A549 (cell line): ENCODE measurements at regions not wholly inside any gene's neighbourhood (a gene's known extent, or its start where the extent isn't known, plus 50 kb on each side); places are given as distances from the start of the nearest gene placed in this dataset.
A peak's percentile ranks its signal among the peaks of the same experiment; 100 is the strongest.

Experiments used
- ATAC-seq, 2 experiments: fragments of 200-7000 bp in 1 of 2; fragments of >200 bp in 1 of 2; cut with Nextera tagmentation in 1 of 2; cut with Tn5 transposase in 1 of 2; 3 replicates each; pipeline versions ENCODE4 v1.8.0 to v1.9.1; 2018 to 2020; ENCODE audit warnings: mild to moderate bottlenecking in 1 of 2, moderate library complexity in 1 of 2
- CTCF ChIA-PET: fragments of 300-600 bp; sonication (Branson Sonifier 250); formaldehyde crosslinking; extraction: SDS; loops from one replicate; lab custom pipeline; 2021; ENCODE audit warnings: antibody characterized with exemption, inconsistent platforms; lab: Yijun Ruan, JAX
- POLR2A ChIA-PET: fragments of 350-600 bp; formaldehyde crosslinking; extraction: SDS; loops from one replicate; lab custom pipeline; 2021; ENCODE audit warnings: antibody characterized with exemption, inconsistent platforms; lab: Yijun Ruan, JAX
- DNase-seq, 2 experiments: peaks; one replicate each; pipeline versions ENCODE4 v3.0.0 to v3.0.0-alpha.2; 2011 to 2016; ENCODE audit warnings: low read depth in 1 of 2, low spot score in 1 of 2
- FAIRE-seq: peaks from 2 replicates; lab custom pipeline; 2011; peaks lifted over from hg19 to GRCh38; lab: Jason Lieb, UNC
- H3K27ac ChIP-seq, 2 experiments: fragments of >200 bp; sonication (Bioruptor Twin); formaldehyde crosslinking; 3 replicates each; pipeline ENCODE4 v1.5.1; 2016 to 2017
- H3K4me1 ChIP-seq: fragments of >200 bp; sonication (Bioruptor Twin); formaldehyde crosslinking; 3 replicates; pipeline ENCODE4 v1.6.1; 2016
- H3K4me2 ChIP-seq: fragments of >200 bp; sonication (Bioruptor Twin); formaldehyde crosslinking; 3 replicates; pipeline ENCODE4 v1.6.1; 2016
- H3K4me3 ChIP-seq: fragments of >200 bp; sonication (Bioruptor Twin); formaldehyde crosslinking; 3 replicates; pipeline ENCODE4 v1.5.1; 2016
- H3K9me3 ChIP-seq: fragments of >200 bp; sonication (Bioruptor Twin); formaldehyde crosslinking; 3 replicates; pipeline ENCODE4 v1.6.1; 2016
- BHLHE40 ChIP-seq: IDR thresholded peaks from 2 replicates; pipeline ENCODE4 v1.6.1; 2012; ENCODE audit warnings: low read depth, low read length, inconsistent platforms
- CEBPB ChIP-seq, 2 experiments: fragments of >200 bp in 1 of 2; sonication (Bioruptor Twin) in 1 of 2; formaldehyde crosslinking in 1 of 2; IDR thresholded peaks; 2 replicates each; pipeline ENCODE4 v1.6.1; 2012 to 2016
- CTCF ChIP-seq: fragments of >200 bp; sonication (Bioruptor Twin); formaldehyde crosslinking; IDR thresholded peaks from 3 replicates; pipeline ENCODE4 v1.5.1; 2016
- EHF ChIP-seq: fragments of 250-450 bp; sonication (Bioruptor Pico); IDR thresholded peaks from 2 replicates; pipeline ENCODE4 v1.5.0; 2020; ENCODE audit warnings: mild to moderate bottlenecking
- FOSL2 ChIP-seq, 2 experiments: fragments of 450-650 bp in 1 of 2; fragments of >200 bp in 1 of 2; sonication (Bioruptor Twin) in 1 of 2; formaldehyde crosslinking; IDR thresholded peaks; 2 replicates each; pipeline versions ENCODE4 v1.5.0 to v1.6.1; 2016 to 2020; ENCODE audit warnings: mild to moderate bottlenecking in 1 of 2, moderate library complexity in 1 of 2
- FOXS1 ChIP-seq: fragments of 250-450 bp; sonication (Bioruptor Pico); IDR thresholded peaks from 2 replicates; pipeline ENCODE4 v1.5.0; 2020; ENCODE audit warnings: mild to moderate bottlenecking, moderate library complexity
- GATA3 ChIP-seq: IDR thresholded peaks from 2 replicates; pipeline ENCODE4 v1.6.1; 2012; ENCODE audit warnings: borderline replicate concordance
- HEYL ChIP-seq: fragments of 250-450 bp; sonication (Bioruptor Pico); IDR thresholded peaks from 2 replicates; pipeline ENCODE4 v1.8.0; 2021; ENCODE audit warnings: mild to moderate bottlenecking, moderate library complexity
- HOXB13 ChIP-seq: fragments of 250-450 bp; sonication (Bioruptor Pico); IDR thresholded peaks from 2 replicates; pipeline ENCODE4 v1.5.0; 2020; ENCODE audit warnings: low read depth, mild to moderate bottlenecking, moderate library complexity
- HOXB5 ChIP-seq: fragments of 250-450 bp; sonication (Bioruptor Pico); IDR thresholded peaks from 2 replicates; pipeline ENCODE4 v1.5.0; 2020; ENCODE audit warnings: mild to moderate bottlenecking, moderate library complexity
- JUNB ChIP-seq: fragments of >200 bp; sonication (Bioruptor Twin); formaldehyde crosslinking; IDR thresholded peaks from 2 replicates; pipeline ENCODE4 v1.6.1; 2016
- KDM1A ChIP-seq: fragments of 200-600 bp; sonication (generic); IDR thresholded peaks from 2 replicates; pipeline ENCODE4 v1.6.1; 2016; ENCODE audit warnings: low read depth, mild to moderate bottlenecking
- MAFK ChIP-seq: fragments of 450-650 bp; IDR thresholded peaks from 2 replicates; pipeline ENCODE4 v1.6.1; 2014; ENCODE audit not compliant: partially characterized antibody
- MAX ChIP-seq: IDR thresholded peaks from 2 replicates; pipeline ENCODE4 v1.6.1; 2012
- NFE2L2 ChIP-seq: fragments of 150-350 bp; conservative IDR thresholded peaks from 2 replicates; pipeline ENCODE4 v1.6.1; 2014; ENCODE audit warnings: low read length
- PBX3 ChIP-seq: IDR thresholded peaks from 2 replicates; pipeline ENCODE4 v1.6.1; 2012
- PHF8 ChIP-seq: fragments of 200-600 bp; sonication (generic); IDR thresholded peaks from 2 replicates; pipeline ENCODE4 v1.6.1; 2016; ENCODE audit warnings: low read depth, mild to moderate bottlenecking, antibody characterized with exemption, moderate library complexity, borderline replicate concordance
- POLR2AphosphoS2 ChIP-seq: conservative IDR thresholded peaks from 2 replicates; pipeline ENCODE4 v1.6.1; 2012; ENCODE audit warnings: low read length, improper control_type of control experiment, inconsistent platforms
- RARB ChIP-seq: fragments of 250-450 bp; sonication (Bioruptor Pico); IDR thresholded peaks from 2 replicates; pipeline ENCODE4 v1.8.0; 2021; ENCODE audit warnings: mild to moderate bottlenecking, moderate library complexity
- RNF2 ChIP-seq: fragments of 200-600 bp; sonication (generic); IDR thresholded peaks from 2 replicates; pipeline ENCODE4 v1.6.1; 2016; ENCODE audit warnings: low read depth, mild to moderate bottlenecking, antibody characterized with exemption, moderate library complexity, borderline replicate concordance
- SMC3 ChIP-seq: fragments of >200 bp; sonication (Bioruptor Twin); formaldehyde crosslinking; IDR thresholded peaks from 3 replicates; pipeline ENCODE4 v1.6.1; 2018; ENCODE audit warnings: inconsistent platforms
- SREBF2 ChIP-seq: fragments of 450-650 bp; IDR thresholded peaks from 2 replicates; pipeline ENCODE4 v1.6.1; 2014; ENCODE audit warnings: mild to moderate bottlenecking, moderate library complexity
- USF2 ChIP-seq: fragments of 450-650 bp; IDR thresholded peaks from 2 replicates; pipeline ENCODE4 v1.6.1; 2014; ENCODE audit warnings: antibody characterized with exemption
- ZNF302 ChIP-seq: fragments of 250-450 bp; sonication (Bioruptor Pico); IDR thresholded peaks from 2 replicates; pipeline ENCODE4 v1.9.0; 2021; ENCODE audit warnings: inconsistent platforms, mild to moderate bottlenecking, moderate library complexity
- WGBS: methylation state at CpG from one replicate; pipeline ENCODE4 v1.1.6; 2017; ENCODE audit errors: missing lambda C conversion rate; 5-methylcytosine and 5-hydroxymethylcytosine counted together

- ChIA-PET POLR2A (interaction anchor here (1.2 to 1.4 kb wide), 2 partner anchors 89 to 152 kb away, joined by 3 to 7 read pairs; no protein-coding TSS in a partner anchor), CTCF (interaction anchor here (0.6 to 2.7 kb wide), 6 partner anchors 88 to 1933 kb away, joined by 3 to 13 read pairs (median 3); no protein-coding TSS in a partner anchor)
- TF ChIP-seq MAFK (peak; percentile 56), NFE2L2 (peak; percentile 45), FOSL2 (IDR thresholded peaks at IDR 0.05) (peak; percentile 53; the same call in 1 of the 2 replicates), FOSL2 (CRISPR knock-in tag; IDR thresholded peaks at IDR 0.05) (peak; percentile 90), RARB (CRISPR knock-in tag) (no peak), RNF2 (no peak), CEBPB (IDR thresholded peaks at IDR 0.05) (no peak), JUNB (peak; percentile 43; the same call in 1 of the 2 replicates), HOXB5 (no peak), HOXB13 (CRISPR knock-in tag) (no peak), BHLHE40 (0 out of 2 replicates have a peak, but pooled peaks have one; percentile 8), EHF (CRISPR knock-in tag) (no peak), MAX (peak; percentile 44; the same call in 1 of the 2 replicates), HEYL (CRISPR knock-in tag) (no peak), KDM1A (no peak), GATA3 (no peak; the same call in 1 of the 2 replicates)
- no peak overlapping the region for H3K4me3 ChIP-seq
- no peak for FAIRE-seq
- peak; percentile 28 to 89 for DNase-seq
- ATAC-seq, result peak; percentile 93 to 96
- H3K9me3 ChIP-seq, result no peaks in the 10 kb centered on the region
- H3K4me1 ChIP-seq, result peaks cover 19% of the 10 kb centered on the region; the same call in 2 of the 3 replicates
- 7% methylated on average over 8 of the region's 8 CpGs for WGBS
- peak overlapping the region; percentile 70 for H3K4me2 ChIP-seq
- peak overlapping the region; percentile 54 to 75 for H3K27ac ChIP-seq
Measured at GRCh38 chr11:109940816-109941215, 152.4 kb upstream of the ZC3H12C start.

GRCh38 chr11:109945626-109946321 lies 147.4 kb upstream of the ZC3H12C start:
- 49% methylated on average over 6 of the region's 6 CpGs for WGBS
- ChIA-PET POLR2A (no interaction called here), CTCF (interaction anchor here (1.0 to 3.2 kb wide), 4 partner anchors 147 to 524 kb away, joined by 3 to 14 read pairs (median 6); partner anchors contain the start of gene ZC3H12C)
- DNase-seq (no peak), FAIRE-seq (no peak), ATAC-seq (peak in 1 of 2 experiments; percentile 53; a peak in 3 of 6 replicates)
- H3K4me3 ChIP-seq, result peak overlapping the region; percentile 36; the same call in 1 of the 3 replicates
- no peaks in the 10 kb centered on the region for H3K9me3 ChIP-seq
- peaks cover 14% of the 10 kb centered on the region; the same call in 2 of the 3 replicates for H3K4me1 ChIP-seq
- TF ChIP-seq EHF (CRISPR knock-in tag), result no peak
- TF ChIP-seq PBX3, result no peak
- TF ChIP-seq RNF2, result no peak
- peak overlapping the region; percentile 87 to 90 for H3K27ac ChIP-seq
- peak overlapping the region; percentile 84 for H3K4me2 ChIP-seq

- Histone ChIP-seq H3K27ac (peak overlapping the region; percentile 87 to 90), H3K4me3 (peak overlapping the region; percentile 36), H3K4me2 (peak overlapping the region; percentile 84), H3K4me1 (peaks cover 8% of the 10 kb centered on the region; the same call in 2 of the 3 replicates), H3K9me3 (no peaks in the 10 kb centered on the region)
- CTCF ChIA-PET, result interaction anchor here (0.6 to 3.2 kb wide), 8 partner anchors 121 to 525 kb away, joined by 3 to 14 read pairs (median 4); partner anchors contain the start of gene ZC3H12C
- 14% methylated on average over 8 of the region's 8 CpGs for WGBS
- ATAC-seq (peak; percentile 99), DNase-seq (peak; percentile 64 to 93), FAIRE-seq (no peak)
- POLR2A ChIA-PET, result interaction anchor here (0.7 kb wide), 1 partner anchor 146 kb away, joined by 7 read pairs; no protein-coding TSS in a partner anchor
- TF ChIP-seq MAFK, result peak; percentile 94
- TF ChIP-seq HEYL (CRISPR knock-in tag), result no peak
- no peak for TF ChIP-seq SREBF2
- no peak; the same call in 1 of the 2 replicates for TF ChIP-seq GATA3
- TF ChIP-seq PHF8, result no peak
- no peak for TF ChIP-seq ZNF302 (CRISPR knock-in tag)
- no peak for TF ChIP-seq POLR2AphosphoS2
- TF ChIP-seq MAX, result 0 out of 2 replicates have a peak, but pooled peaks have one; percentile 24
- peak; percentile 83 for TF ChIP-seq NFE2L2
- peak; percentile 87 for TF ChIP-seq SMC3
- TF ChIP-seq CEBPB (IDR thresholded peaks at IDR 0.05), result peak in 1 of 2 experiments; percentile 58; a peak in 1 of 4 replicates
- no peak for TF ChIP-seq FOXS1 (CRISPR knock-in tag)
- no peak for TF ChIP-seq BHLHE40
- peak; percentile 85 for TF ChIP-seq CTCF
- TF ChIP-seq USF2, result no peak
Measured at GRCh38 chr11:109946322-109946846, 146.8 kb upstream of the ZC3H12C start.
